Panc1 (cell line): ENCODE measurements at regions not wholly inside any gene's neighbourhood (a gene's known extent, or its start where the extent isn't known, plus 50 kb on each side); places are given as distances from the start of the nearest gene placed in this dataset.

Experiments used
- ATAC-seq: fragments of 200-7000 bp; cut with Tn5 transposase; 2 replicates; pipeline ENCODE4 v1.9.1; 2020; ENCODE audit warnings: mild to moderate bottlenecking, moderate library complexity
- BruUV-seq: library from RNA; stranded (reverse); fragments of 400-500 nt; replicated peaks from 2 replicates; lab custom pipeline; 2021; lab: Mats Ljungman, UMichigan
- CTCF ChIA-PET: fragments of 300-600 bp; sonication (Branson Sonifier 250); formaldehyde crosslinking; loops from one replicate; lab custom pipeline; 2022; ENCODE audit warnings: antibody characterized with exemption; lab: Charles Lee
- POLR2A ChIA-PET: fragments of 300-600 bp; sonication (Branson Sonifier 250); formaldehyde crosslinking; loops from one replicate; lab custom pipeline; 2022; ENCODE audit warnings: antibody characterized with exemption; lab: Charles Lee
- DNase-seq: peaks from one replicate; pipeline ENCODE4 v3.0.0-alpha.2; 2010; ENCODE audit warnings: low read depth, low spot score
- H3K27ac ChIP-seq: 2 replicates; pipeline ENCODE4 v1.5.1; 2011; ENCODE audit warnings: mild to moderate bottlenecking, low read length, inconsistent platforms
- H3K27me3 ChIP-seq: fragments of 200-500 bp; sonication (Bioruptor generic); 2 replicates; pipeline ENCODE4 v1.6.0; 2014; ENCODE audit warnings: low read length, inconsistent platforms; ENCODE audit not compliant: control insufficient read depth, insufficient read depth
- H3K36me3 ChIP-seq: fragments of 200-500 bp; sonication (Bioruptor generic); 2 replicates; pipeline ENCODE4 v1.5.1; 2014; ENCODE audit warnings: inconsistent platforms, mild to moderate bottlenecking, low read length, moderate library complexity; ENCODE audit not compliant: control insufficient read depth, insufficient read depth
- H3K4me1 ChIP-seq: 2 replicates; pipeline ENCODE4 v1.5.1; 2011; ENCODE audit warnings: inconsistent platforms, mild to moderate bottlenecking, low read length, moderate library complexity; ENCODE audit not compliant: control insufficient read depth, insufficient read depth
- H3K4me3 ChIP-seq, 2 experiments: 2 replicates each; pipeline ENCODE4 v1.5.1; 2011 to 2012; ENCODE audit warnings: low read depth in 2 of 2, low read length in 2 of 2, mild to moderate bottlenecking in 2 of 2, inconsistent platforms in 1 of 2, moderate library complexity in 1 of 2
- H3K9me3 ChIP-seq: fragments of 200-500 bp; sonication (Bioruptor generic); 2 replicates; pipeline ENCODE4 v1.5.1; 2014; ENCODE audit warnings: low read depth, mild to moderate bottlenecking, inconsistent platforms, low read length, moderate library complexity; ENCODE audit not compliant: control insufficient read depth, insufficient read depth
- POLR2AphosphoS5 ChIP-seq: IDR thresholded peaks from 2 replicates; pipeline ENCODE4 v1.6.1; 2012; ENCODE audit warnings: mild to moderate bottlenecking, low read depth, low read length, moderate library complexity
- REST ChIP-seq, 2 experiments: IDR thresholded peaks; 2 replicates each; pipeline ENCODE4 v1.6.1; 2011 to 2012; ENCODE audit warnings: low read depth in 2 of 2, control low read depth in 1 of 2, low read length in 1 of 2, mild to moderate bottlenecking in 1 of 2, moderate library complexity in 1 of 2; ENCODE audit not compliant: insufficient read depth in 1 of 2
- SIN3A ChIP-seq: IDR thresholded peaks from 2 replicates; pipeline ENCODE4 v1.6.1; 2012; ENCODE audit warnings: low read depth, mild to moderate bottlenecking, low read length, moderate library complexity, borderline replicate concordance; ENCODE audit not compliant: insufficient read depth
- TCF7L2 ChIP-seq: IDR thresholded peaks from 2 replicates; pipeline ENCODE4 v1.6.1; 2011; ENCODE audit warnings: mild to moderate bottlenecking, low read depth, low read length, inconsistent platforms
- in situ Hi-C: cut with HindIII; loops from 2 replicates; pipeline ENCODE4 v1.10.0; 2016; ENCODE audit warnings: low sequenced_read_pairs, low pct_unique_long_range_greater_than_20kb
- intact Hi-C: fragments of 100-400 bp; cut with micrococcal nuclease; formaldehyde crosslinking; loops from one replicate; pipeline ENCODE4 v1.10.0; 2022; ENCODE audit not compliant: unreplicated experiment
- TF ChIP-seq, protein P1 (sequence below): fragments of 450-650 bp; IDR thresholded peaks from 2 replicates; pipeline ENCODE4 v1.5.1; 2017; ENCODE audit warnings: mild to moderate bottlenecking

- TF ChIP-seq, protein P1, sequence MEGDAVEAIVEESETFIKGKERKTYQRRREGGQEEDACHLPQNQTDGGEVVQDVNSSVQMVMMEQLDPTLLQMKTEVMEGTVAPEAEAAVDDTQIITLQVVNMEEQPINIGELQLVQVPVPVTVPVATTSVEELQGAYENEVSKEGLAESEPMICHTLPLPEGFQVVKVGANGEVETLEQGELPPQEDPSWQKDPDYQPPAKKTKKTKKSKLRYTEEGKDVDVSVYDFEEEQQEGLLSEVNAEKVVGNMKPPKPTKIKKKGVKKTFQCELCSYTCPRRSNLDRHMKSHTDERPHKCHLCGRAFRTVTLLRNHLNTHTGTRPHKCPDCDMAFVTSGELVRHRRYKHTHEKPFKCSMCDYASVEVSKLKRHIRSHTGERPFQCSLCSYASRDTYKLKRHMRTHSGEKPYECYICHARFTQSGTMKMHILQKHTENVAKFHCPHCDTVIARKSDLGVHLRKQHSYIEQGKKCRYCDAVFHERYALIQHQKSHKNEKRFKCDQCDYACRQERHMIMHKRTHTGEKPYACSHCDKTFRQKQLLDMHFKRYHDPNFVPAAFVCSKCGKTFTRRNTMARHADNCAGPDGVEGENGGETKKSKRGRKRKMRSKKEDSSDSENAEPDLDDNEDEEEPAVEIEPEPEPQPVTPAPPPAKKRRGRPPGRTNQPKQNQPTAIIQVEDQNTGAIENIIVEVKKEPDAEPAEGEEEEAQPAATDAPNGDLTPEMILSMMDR: no peak
- TF ChIP-seq REST (IDR thresholded peaks at IDR 0.05; ENCODE audit: insufficient read depth in 1 of 2, low read depth in 2 of 2, low read length in 1 of 2) (no peak), SIN3A (no peak), TCF7L2 (no peak), POLR2AphosphoS5 (no peak)
- Histone ChIP-seq H3K27ac (no peak overlapping the region), H3K4me1 (no peaks in the 10 kb centered on the region; the same call in 1 of the 2 replicates), H3K4me3 (no peak overlapping the region), H3K27me3 (no peaks in the 10 kb centered on the region), H3K36me3 (no peaks in the 10 kb centered on the region), H3K9me3 (no peaks in the 10 kb centered on the region)
- ChIA-PET POLR2A (no interaction called here), CTCF (no interaction called here)
- ATAC-seq (no peak), DNase-seq (no peak)
- intact Hi-C loops: no loop called here
- in situ Hi-C loops: no loop called here
- no TSS peak for BruUV-seq
Measured at GRCh38 chr5:54655761-54656160, 138.2 kb downstream of the SNX18 start.

DNA sequence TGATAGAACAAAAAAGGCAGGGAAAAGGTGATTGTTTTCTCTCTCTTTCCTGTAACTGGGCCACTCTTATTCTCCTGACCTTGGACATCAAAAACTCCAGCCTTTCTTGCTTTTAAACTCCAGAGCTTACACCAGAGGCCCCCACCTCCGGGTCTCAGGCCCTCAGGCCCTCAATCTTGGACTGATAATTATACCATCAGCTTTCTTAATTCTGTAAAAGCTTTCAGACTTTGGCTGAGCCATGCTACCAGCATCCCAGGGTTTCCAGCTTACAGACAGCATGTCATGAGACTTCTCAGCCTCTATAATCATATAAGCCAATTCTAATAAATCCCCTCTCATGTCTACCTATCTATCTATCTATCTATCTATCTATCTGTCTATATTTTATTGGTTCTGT lies 137.7 kb downstream of the SNX18 start:
- Histone ChIP-seq H3K9me3 (no peaks in the 10 kb centered on the region), H3K27me3 (no peaks in the 10 kb centered on the region), H3K4me1 (no peaks in the 10 kb centered on the region; the same call in 1 of the 2 replicates), H3K4me3 (no peak overlapping the region), H3K27ac (no peak overlapping the region), H3K36me3 (no peaks in the 10 kb centered on the region)
- BruUV-seq: no TSS peak
- TF ChIP-seq REST (IDR thresholded peaks at IDR 0.05; ENCODE audit: insufficient read depth in 1 of 2, low read depth in 2 of 2, low read length in 1 of 2): no peak
- TF ChIP-seq SIN3A: no peak
- TF ChIP-seq, protein P1: no peak
- no peak for TF ChIP-seq TCF7L2
- TF ChIP-seq POLR2AphosphoS5: no peak
- ATAC-seq (no peak), DNase-seq (no peak)
- intact Hi-C loops (no loop called here), in situ Hi-C loops (no loop called here)
- POLR2A ChIA-PET: no interaction called here
- CTCF ChIA-PET: no interaction called here
